K562 (cell line): ENCODE measurements at regions not wholly inside any gene's neighbourhood (a gene's known extent, or its start where the extent isn't known, plus 50 kb on each side); places are given as distances from the start of the nearest gene placed in this dataset.

Source experiments
- ATAC-seq: fragments of 200-7000 bp; cut with Tn5 transposase; 3 replicates; pipeline ENCODE4 v1.9.1; 2020; ENCODE audit warnings: moderate library complexity
- BruUV-seq: library from RNA; stranded (reverse); fragments of 400-500 nt; replicated peaks from 2 replicates; lab custom pipeline; 2021; lab: Mats Ljungman, UMichigan
- CTCF ChIA-PET: fragments of 300-600 bp; formaldehyde crosslinking; extraction: SDS; loops from one replicate; lab custom pipeline; 2021; ENCODE audit warnings: low intra/inter-chr PET ratio; lab: Yijun Ruan, JAX
- POLR2A ChIA-PET: fragments of 300-600, 350-650 bp; sonication (Branson Sonifier 250); formaldehyde crosslinking; extraction: SDS; loops from one replicate; lab custom pipeline; 2021; ENCODE audit warnings: antibody characterized with exemption, inconsistent platforms; lab: Yijun Ruan, JAX
- DNase-seq, 4 experiments: peaks; one replicate each; pipeline versions ENCODE4 v3.0.0 to v3.0.0-alpha.2; 2011 to 2018; ENCODE audit warnings: low spot score in 3 of 4, mixed read lengths in 3 of 4; ENCODE audit errors: extremely low read depth in 1 of 4
- FAIRE-seq: peaks from 2 replicates; lab custom pipeline; 2011; peaks lifted over from hg19 to GRCh38; lab: Jason Lieb, UNC
- H2AFZ ChIP-seq: 2 replicates; pipeline ENCODE4 v1.6.0; 2011; ENCODE audit warnings: low read depth, low read length, control low read depth, inconsistent platforms
- H3K27ac ChIP-seq: fragments of 200-600 bp; 3 replicates; pipeline ENCODE4 v1.8.0; 2011; ENCODE audit warnings: low read depth, mild to moderate bottlenecking, control low read depth, inconsistent platforms, low read length, moderate library complexity, mixed read lengths; ENCODE audit errors: extremely low read depth
- H3K27me3 ChIP-seq, 2 experiments: fragments of 300-600 bp in 1 of 2; 2 replicates in 1 of 2; 3 replicates in 1 of 2; pipeline versions ENCODE4 v1.6.0 to v1.8.0; 2011; ENCODE audit warnings: inconsistent platforms in 2 of 2, low read length in 2 of 2, mild to moderate bottlenecking in 1 of 2, mixed read lengths in 1 of 2, moderate library complexity in 1 of 2; ENCODE audit not compliant: control insufficient read depth in 2 of 2, insufficient read depth in 2 of 2
- H3K36me3 ChIP-seq: fragments of 300-600 bp; 3 replicates; pipeline ENCODE4 v1.8.0; 2011; ENCODE audit warnings: mild to moderate bottlenecking, low read length, inconsistent platforms; ENCODE audit not compliant: control insufficient read depth, insufficient read depth
- H3K4me1 ChIP-seq, 2 experiments: fragments of 200-600 bp in 1 of 2; replicated peaks in 1 of 2; 2 replicates in 1 of 2; 3 replicates in 1 of 2; pipeline versions ENCODE4 v1.5.1 to v1.8.0; 2011; ENCODE audit warnings: inconsistent platforms in 2 of 2, low read length in 2 of 2, mild to moderate bottlenecking in 1 of 2, mixed read lengths in 1 of 2, moderate library complexity in 1 of 2; ENCODE audit not compliant: control insufficient read depth in 2 of 2, insufficient read depth in 2 of 2
- H3K4me2 ChIP-seq: 2 replicates; pipeline ENCODE4 v1.6.1; 2011; ENCODE audit warnings: low read length, control low read depth, inconsistent platforms, mixed read lengths; ENCODE audit not compliant: insufficient read depth
- H3K4me3 ChIP-seq: fragments of 200-600 bp; sonication (generic), shearing (Covaris generic); 2 replicates; pipeline ENCODE4 v1.5.1; 2016; ENCODE audit warnings: control low read depth, inconsistent platforms
- H3K79me2 ChIP-seq: fragments of 200-600 bp; 3 replicates; pipeline ENCODE4 v1.8.0; 2011; ENCODE audit warnings: low read length, inconsistent platforms; ENCODE audit not compliant: control insufficient read depth, insufficient read depth
- H3K9ac ChIP-seq, 2 experiments: 2 replicates each; pipeline versions ENCODE4 v1.6.0 to v1.6.1; 2011; ENCODE audit warnings: low read depth in 2 of 2, low read length in 2 of 2, control low read depth in 1 of 2, inconsistent platforms in 1 of 2, mild to moderate bottlenecking in 1 of 2, mixed read lengths in 1 of 2; ENCODE audit not compliant: insufficient read depth in 1 of 2
- H3K9me1 ChIP-seq: one replicate; pipeline ENCODE4 v1.6.0; 2011; ENCODE audit warnings: inconsistent platforms, mild to moderate bottlenecking, low read length, moderate library complexity; ENCODE audit not compliant: control insufficient read depth, insufficient read depth
- H3K9me3 ChIP-seq: replicated peaks from 2 replicates; pipeline ENCODE4 v1.5.1; 2011; ENCODE audit warnings: low read depth, low read length, inconsistent platforms; ENCODE audit not compliant: control insufficient read depth, insufficient read depth
- H4K20me1 ChIP-seq: replicated peaks from 2 replicates; pipeline ENCODE4 v1.6.1; 2011; ENCODE audit warnings: low read length, inconsistent platforms, mixed read lengths; ENCODE audit not compliant: control insufficient read depth, insufficient read depth
- CEBPB ChIP-seq: fragments of 450-650 bp; IDR thresholded peaks from 2 replicates; pipeline ENCODE4 v1.6.1; 2016; ENCODE audit warnings: missing genetic modification characterization, missing compliant biosample characterization
- FOXP4 ChIP-seq: sonication (generic); formaldehyde crosslinking; IDR thresholded peaks from 2 replicates; pipeline ENCODE4 v1.8.0; 2022; ENCODE audit warnings: mild to moderate bottlenecking, missing genetic modification reagents, borderline replicate concordance
- HBP1 ChIP-seq: fragments of 450-650 bp; formaldehyde crosslinking; IDR thresholded peaks from 2 replicates; pipeline ENCODE4 v1.4.0; 2022; ENCODE audit warnings: missing genetic modification characterization
- RREB1 ChIP-seq: fragments of 250-450 bp; sonication (Bioruptor Pico); IDR thresholded peaks from 2 replicates; pipeline ENCODE4 v1.4.0; 2020
- SLC30A9 ChIP-seq: fragments of 250-450 bp; sonication (Bioruptor Pico); IDR thresholded peaks from 2 replicates; pipeline ENCODE4 v1.8.0; 2022; ENCODE audit warnings: mild to moderate bottlenecking, moderate library complexity
- SMC3 ChIP-seq: conservative IDR thresholded peaks from 2 replicates; pipeline ENCODE4 v1.6.1; 2011; ENCODE audit warnings: low read depth, low read length, improper control_type of control experiment; ENCODE audit not compliant: insufficient read depth
- TCF3 ChIP-seq: sonication (generic); formaldehyde crosslinking; IDR thresholded peaks from 2 replicates; pipeline ENCODE4 v1.4.0; 2020; ENCODE audit warnings: mild to moderate bottlenecking, missing genetic modification reagents
- ZFPM2 ChIP-seq: fragments of 250-450 bp; sonication (Bioruptor Pico); IDR thresholded peaks from 2 replicates; pipeline ENCODE4 v1.5.1; 2022; ENCODE audit warnings: mild to moderate bottlenecking
- ZHX1 ChIP-seq: fragments of 150-350 bp; conservative IDR thresholded peaks from 2 replicates; pipeline ENCODE4 v1.6.1; 2014; ENCODE audit warnings: low read length
- ZNF253 ChIP-seq: fragments of 250-450 bp; sonication (Bioruptor Pico); conservative IDR thresholded peaks from 2 replicates; pipeline ENCODE4 v1.6.1; 2021; ENCODE audit warnings: mild to moderate bottlenecking
- WGBS: fragments of 100-300 bp; shearing (Covaris generic); methylation state at CpG from one replicate; pipeline ENCODE4 v1.1.6; 2016; ENCODE audit warnings: low coverage, mixed read lengths; ENCODE audit not compliant: insufficient coverage; ENCODE audit errors: missing lambda C conversion rate; 5-methylcytosine and 5-hydroxymethylcytosine counted together
- in situ Hi-C: fragments of 300-500 bp; cut with MboI; formaldehyde crosslinking; loops from 4 replicates; pipeline ENCODE4 v1.15.0; 2018; ENCODE audit warnings: inconsistent platforms, mixed read lengths
- intact Hi-C: fragments of 100-400 bp; cut with micrococcal nuclease; formaldehyde crosslinking; loops from 2 replicates; pipeline ENCODE4 v1.14.2; 2022

- TF ChIP-seq FOXP4 (no peak), ZNF253 (CRISPR knock-in tag) (no peak), ZFPM2 (CRISPR knock-in tag) (no peak), TCF3 (CRISPR knock-in tag) (no peak), ZHX1 (no peak), CEBPB (no peak)
Measured at GRCh38 chr13:65727070-65727469, 1503.1 kb downstream of the PCDH9 start (continued).

GRCh38 chr13:65725006-65725405 is 1505.1 kb downstream of the PCDH9 start:
- Histone ChIP-seq H3K4me2 (no peak overlapping the region), H3K27me3 (no peaks in the 10 kb centered on the region), H2AFZ (no peak overlapping the region), H3K27ac (no peak overlapping the region), H4K20me1 (no peaks in the 10 kb centered on the region), H3K9me3 (no peaks in the 10 kb centered on the region), H3K79me2 (no peaks in the 10 kb centered on the region), H3K9me1 (no peaks in the 10 kb centered on the region), H3K4me3 (no peak overlapping the region), H3K4me1 (no peaks in the 10 kb centered on the region), H3K9ac (no peak overlapping the region), H3K36me3 (no peaks in the 10 kb centered on the region)
- ChIA-PET POLR2A (no interaction called here), CTCF (no interaction called here)
- no peak for ATAC-seq
- WGBS = 0% methylated on average over 3 of the region's 3 CpGs
- DNase-seq = peak in 1 of 4 experiments; percentile 1
- intact Hi-C loops = no loop called here
- in situ Hi-C loops = no loop called here
- no TSS peak for BruUV-seq
- no peak for FAIRE-seq
- TF ChIP-seq RREB1 (CRISPR knock-in tag) (no peak), HBP1 (CRISPR knock-in tag) (no peak), SMC3 (no peak), SLC30A9 (CRISPR knock-in tag) (no peak)
